Esophagus mucosa (tissue), 1 donor: ENCODE measurements at regions not wholly inside any gene's neighbourhood (a gene's known extent, or its start where the extent isn't known, plus 50 kb on each side); places are given as distances from the start of the nearest gene placed in this dataset.

ENCODE experiments used
- ATAC-seq: fragments of 200-7000 bp; cut with Tn5 transposase; one replicate; pipeline ENCODE4 v1.9.1; 2020
- donor health status: DM: yes; HTN: yes; CAD: no.

GRCh38 chr2:239609607-239610310, 208.9 kb upstream of the HDAC4 start:
- ATAC-seq: no peak

GRCh38 chr2:239609162-239609561, 208.3 kb upstream of the HDAC4 start:
- ATAC-seq: peak; percentile 66

GRCh38 chr2:239608723-239609122, 207.9 kb upstream of the HDAC4 start:
- no peak for ATAC-seq

GRCh38 chr2:239608260-239608659, 207.4 kb upstream of the HDAC4 start:
- no peak for ATAC-seq

GRCh38 chr2:239607517-239608191, 206.8 kb upstream of the HDAC4 start:
- ATAC-seq: no peak

- ATAC-seq: no peak
Measured at GRCh38 chr2:239606741-239607516, 206.1 kb upstream of the HDAC4 start.

GRCh38 chr2:239605976-239606375, 205.2 kb upstream of the HDAC4 start:
- no peak for ATAC-seq

- ATAC-seq: no peak
Measured at GRCh38 chr2:239605409-239605808, 204.6 kb upstream of the HDAC4 start.

GRCh38 chr2:239604861-239605260, 204.0 kb upstream of the HDAC4 start:
- no peak for ATAC-seq

- ATAC-seq: no peak
Measured at GRCh38 chr2:239603411-239604356, 202.9 kb upstream of the HDAC4 start.

GRCh38 chr2:239602290-239603282, 201.8 kb upstream of the HDAC4 start:
- peak; percentile 85 for ATAC-seq

GRCh38 chr2:239601880-239602279, 201.1 kb upstream of the HDAC4 start:
- no peak for ATAC-seq

- no peak for ATAC-seq
Measured at GRCh38 chr2:239601201-239601851, 200.5 kb upstream of the HDAC4 start.

GRCh38 chr2:239600650-239601049, 199.8 kb upstream of the HDAC4 start:
- no peak for ATAC-seq

GRCh38 chr2:239600001-239600593, 199.3 kb upstream of the HDAC4 start:
- no peak for ATAC-seq

- no peak for ATAC-seq
Measured at GRCh38 chr2:239599299-239599698, 198.5 kb upstream of the HDAC4 start.

- no peak for ATAC-seq
Measured at GRCh38 chr2:239598732-239599090, 197.9 kb upstream of the HDAC4 start.

GRCh38 chr2:239598011-239598731, 197.4 kb upstream of the HDAC4 start:
- ATAC-seq: no peak

GRCh38 chr2:239597216-239597615, 196.4 kb upstream of the HDAC4 start:
- no peak for ATAC-seq

- no peak for ATAC-seq
Measured at GRCh38 chr2:239596792-239597191, 196.0 kb upstream of the HDAC4 start.
